Stomach (tissue), 4 donors: ENCODE measurements at regions not wholly inside any gene's neighbourhood (a gene's known extent, or its start where the extent isn't known, plus 50 kb on each side); places are given as distances from the start of the nearest gene placed in this dataset.

Experiments used
- CTCF ChIP-seq, 7 experiments: fragments of 450-650 bp in 4 of 7; fragments of 200-600 bp in 3 of 7; sonication (generic) in 3 of 7; IDR thresholded peaks; one replicate each; pipeline ENCODE4 v1.5.1; 2016 to 2019; ENCODE audit warnings: antibody characterized with exemption in 7 of 7, control low read depth in 2 of 7, mild to moderate bottlenecking in 1 of 7
- EP300 ChIP-seq: sonication (generic); formaldehyde crosslinking; IDR thresholded peaks from one replicate; pipeline ENCODE4 v1.6.1; 2017; ENCODE audit warnings: antibody characterized with exemption
- POLR2A ChIP-seq, 4 donors: fragments of 450-650 bp; IDR thresholded peaks; one replicate each; pipeline ENCODE4 v1.6.1; 2016; ENCODE audit warnings: antibody characterized with exemption in 4 of 4, control low read depth in 2 of 4, mild to moderate bottlenecking in 1 of 4, moderate library complexity in 1 of 4

GRCh38 chr4:179182741-179183140, 1740.5 kb upstream of the AGA start:
- TF ChIP-seq CTCF (IDR thresholded peaks at IDR 0.05) (no peak), POLR2A (IDR thresholded peaks at IDR 0.05) (no peak), EP300 (no peak)
